HG03097 (cell line): ENCODE measurements at regions not wholly inside any gene's neighbourhood (a gene's known extent, or its start where the extent isn't known, plus 50 kb on each side); places are given as distances from the start of the nearest gene placed in this dataset.
"Not testable (repeated sequence)": the region's sequence is repeated elsewhere in the genome, so short reads cannot be mapped to it uniquely, and the experiment has no call there.

ENCODE experiments used
- ATAC-seq: cut with Tn5 transposase; IDR thresholded peaks from one replicate; pipeline ENCODE4 v1.9.1; 2021; ENCODE audit not compliant: unreplicated experiment, low FRiP score

GRCh38 chr6:148602136-148602535 lies 144.7 kb upstream of the UST start:
- no peak for ATAC-seq

GRCh38 chr6:148608199-148608951 lies 138.5 kb upstream of the UST start:
- ATAC-seq: no peak

- no peak for ATAC-seq
Measured at GRCh38 chr6:148611213-148611612, 135.6 kb upstream of the UST start.

GRCh38 chr6:148612043-148612442 lies 134.8 kb upstream of the UST start:
- no peak for ATAC-seq

GRCh38 chr6:148614602-148615001 lies 132.2 kb upstream of the UST start:
- no peak for ATAC-seq

- no peak for ATAC-seq
Measured at GRCh38 chr6:148616841-148617240, 130.0 kb upstream of the UST start.

- no peak for ATAC-seq
Measured at GRCh38 chr6:148617530-148617929, 129.3 kb upstream of the UST start.

GRCh38 chr6:148619891-148620290 lies 126.9 kb upstream of the UST start:
- ATAC-seq: no peak

- no peak for ATAC-seq
Measured at GRCh38 chr6:148620579-148621298, 126.1 kb upstream of the UST start.

- ATAC-seq: no peak
Measured at GRCh38 chr6:148625609-148626008, 121.2 kb upstream of the UST start.

- ATAC-seq: no peak
Measured at GRCh38 chr6:148628251-148628650, 118.6 kb upstream of the UST start.

- ATAC-seq: no peak
Measured at GRCh38 chr6:148629181-148629580, 117.6 kb upstream of the UST start.

- no peak for ATAC-seq
Measured at GRCh38 chr6:148629592-148630465, 117.0 kb upstream of the UST start.

- ATAC-seq: no peak
Measured at GRCh38 chr6:148635070-148635743, 111.6 kb upstream of the UST start.

- ATAC-seq: not testable (repeated sequence)
Measured at GRCh38 chr6:148641836-148642235, 105.0 kb upstream of the UST start.

GRCh38 chr6:148643208-148643607 lies 103.6 kb upstream of the UST start:
- ATAC-seq: not testable (repeated sequence)

- not testable (repeated sequence) for ATAC-seq
Measured at GRCh38 chr6:148645049-148645448, 101.8 kb upstream of the UST start.

GRCh38 chr6:148648754-148649453 lies 97.9 kb upstream of the UST start:
- no peak for ATAC-seq

- no peak for ATAC-seq
Measured at GRCh38 chr6:148649454-148649963, 97.3 kb upstream of the UST start.
